GM19395 (cell line): ENCODE measurements at regions not wholly inside any gene's neighbourhood (a gene's known extent, or its start where the extent isn't known, plus 50 kb on each side); places are given as distances from the start of the nearest gene placed in this dataset.

Source experiments
- ATAC-seq: cut with Tn5 transposase; IDR thresholded peaks from one replicate; pipeline ENCODE4 v1.9.1; 2021; ENCODE audit warnings: mild to moderate bottlenecking, moderate library complexity; ENCODE audit not compliant: unreplicated experiment

DNA sequence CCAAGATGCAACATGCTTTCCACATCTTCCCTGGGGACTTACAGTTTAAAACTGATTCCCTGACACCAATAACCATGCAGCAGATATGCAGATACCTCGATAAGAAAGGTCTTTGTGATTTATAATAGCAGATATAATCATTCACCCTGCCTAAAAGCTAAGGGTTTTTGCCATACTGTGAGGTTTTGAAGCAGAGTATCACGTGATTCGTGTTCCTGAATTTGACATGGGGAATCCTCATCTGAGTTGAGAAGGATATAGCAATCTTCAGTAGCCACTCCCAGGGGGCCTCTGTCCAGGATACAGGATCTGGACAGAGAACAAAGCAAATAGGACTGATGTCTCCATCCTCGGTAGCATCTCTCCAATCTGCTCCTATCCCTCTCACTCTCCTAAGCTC lies 79.1 kb upstream of the SDK2 start:
- no peak for ATAC-seq

DNA sequence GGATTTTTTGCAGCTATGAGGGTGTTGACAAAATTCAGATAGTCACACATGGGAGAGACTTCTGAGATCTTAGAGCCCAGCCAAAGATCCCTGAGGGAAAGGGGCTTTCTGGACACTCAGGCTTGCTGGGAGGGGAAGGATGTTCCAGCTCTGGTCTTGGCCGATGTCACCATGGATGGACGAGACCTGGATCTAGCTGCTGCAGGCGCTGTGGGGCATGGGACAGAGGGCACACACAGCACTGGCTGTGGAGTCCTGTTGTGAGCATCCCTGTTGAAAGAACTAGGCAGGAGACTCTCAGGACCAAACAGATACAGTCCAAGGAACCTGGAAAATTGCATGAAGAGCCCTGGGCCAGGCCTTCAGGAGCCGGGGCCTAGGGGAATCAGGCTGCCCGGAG lies 80.1 kb upstream of the SDK2 start:
- ATAC-seq, result no peak

DNA sequence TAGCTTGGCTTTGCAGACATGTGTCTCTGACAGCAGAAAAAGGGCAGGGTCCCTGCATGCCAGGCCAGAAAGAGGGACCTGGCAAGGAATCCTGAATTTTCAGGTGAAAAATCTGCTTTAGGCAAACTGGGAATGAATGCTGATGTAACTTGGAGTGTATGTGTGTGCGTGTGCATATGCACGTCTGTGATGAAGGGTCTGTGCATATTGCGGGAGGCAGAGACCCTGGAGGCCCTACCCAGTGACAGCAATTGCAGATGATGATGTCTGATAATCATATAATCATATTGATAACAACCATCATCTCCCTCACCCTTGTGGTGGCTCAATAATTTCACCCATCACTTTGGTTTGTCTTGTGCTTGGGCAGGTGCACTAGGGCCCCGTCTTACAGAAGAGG lies 80.7 kb upstream of the SDK2 start:
- no peak for ATAC-seq

DNA sequence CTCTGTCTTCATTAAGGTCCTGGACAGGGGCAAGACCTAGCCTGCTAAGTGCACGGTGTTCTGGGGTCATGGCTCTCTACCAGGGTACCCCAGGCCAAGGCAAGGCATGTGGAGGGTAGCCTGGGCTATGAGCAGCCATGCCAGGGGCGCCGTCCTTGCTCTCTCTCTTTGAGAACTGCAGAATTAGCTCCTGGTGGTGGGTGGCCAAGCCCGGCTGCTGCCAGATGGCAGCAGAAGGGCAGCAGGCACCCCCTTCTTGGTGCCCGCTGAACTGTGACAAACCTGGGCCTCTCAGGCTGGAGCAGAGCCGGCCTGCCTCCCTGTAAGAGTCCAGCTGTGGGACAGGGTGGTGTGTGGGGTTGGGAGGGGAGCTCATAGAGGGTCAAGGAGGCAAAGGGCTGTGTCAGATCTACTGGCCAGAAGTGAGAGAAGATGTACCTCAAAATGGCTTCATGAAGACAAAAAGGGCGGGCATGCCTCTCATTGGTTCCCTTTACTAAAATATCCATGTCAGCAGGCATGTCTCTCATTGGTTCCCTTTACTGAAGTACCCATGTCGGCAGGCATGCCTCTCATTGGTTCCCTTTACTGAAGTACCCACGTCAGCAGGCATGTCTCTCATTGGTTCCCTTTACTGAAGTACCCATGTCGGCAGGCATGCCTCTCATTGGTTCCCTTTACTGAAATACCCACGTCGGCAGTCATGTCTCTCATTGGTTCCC lies 81.7 kb upstream of the SDK2 start:
- no peak for ATAC-seq

DNA sequence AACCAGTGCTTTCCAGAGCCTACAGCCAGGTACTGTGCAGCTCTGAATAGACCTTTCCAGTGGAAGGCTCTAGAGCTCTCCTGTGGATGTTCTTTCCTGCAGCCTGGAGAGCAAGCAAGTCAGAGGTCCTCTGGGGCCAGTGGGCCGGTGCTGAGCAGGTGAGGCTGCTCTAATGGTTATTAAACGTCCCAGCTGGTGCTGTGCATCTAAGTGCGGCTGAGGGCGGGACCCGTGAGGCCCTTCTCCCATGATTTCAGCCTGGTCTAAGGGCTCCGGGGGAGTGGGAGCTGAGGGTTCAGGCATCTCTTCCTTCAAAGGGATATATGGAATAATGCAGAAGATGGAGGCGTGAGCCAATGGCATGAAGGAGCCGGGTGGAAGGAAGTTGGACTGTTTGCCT lies 83.7 kb upstream of the SDK2 start:
- no peak for ATAC-seq

DNA sequence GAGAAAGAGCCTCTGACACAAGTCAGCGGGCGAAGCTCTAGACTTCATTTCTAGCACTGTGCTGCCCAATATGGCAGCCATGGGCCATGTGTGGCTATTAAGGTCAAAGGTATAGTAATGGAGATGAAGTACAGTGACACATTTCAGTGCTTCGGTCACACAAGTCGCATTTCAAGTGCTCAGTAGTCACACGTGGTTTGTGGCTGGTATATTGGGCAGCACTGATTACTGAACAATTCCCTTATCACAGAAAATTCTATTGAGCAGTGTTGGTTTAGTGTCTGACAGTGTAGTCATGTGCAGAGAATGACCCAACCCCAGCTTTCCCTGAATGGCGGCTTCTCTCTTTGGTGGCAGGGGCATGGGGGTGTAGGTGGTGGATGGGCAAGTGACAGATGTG lies 84.9 kb upstream of the SDK2 start:
- no peak for ATAC-seq

DNA sequence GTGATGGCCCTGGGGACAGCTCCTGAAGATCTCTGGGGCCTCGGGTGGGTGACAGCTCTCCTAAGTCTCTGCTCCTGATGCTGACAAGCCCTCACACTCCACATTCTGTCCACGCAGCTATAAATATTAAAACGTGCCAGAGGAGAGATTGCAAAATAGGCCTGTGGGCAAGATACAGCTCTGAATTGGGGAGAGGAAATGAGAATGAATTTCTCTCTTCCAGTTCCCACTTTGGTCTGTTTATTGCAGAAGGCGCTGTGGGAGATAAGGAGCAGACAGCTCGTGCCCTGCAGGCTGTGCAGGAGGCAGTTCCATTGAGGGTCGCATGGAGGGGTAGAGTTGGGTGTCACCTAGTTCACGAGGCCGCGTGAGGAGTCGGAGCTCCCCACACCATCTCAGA lies 87.5 kb upstream of the SDK2 start:
- ATAC-seq, result no peak

DNA sequence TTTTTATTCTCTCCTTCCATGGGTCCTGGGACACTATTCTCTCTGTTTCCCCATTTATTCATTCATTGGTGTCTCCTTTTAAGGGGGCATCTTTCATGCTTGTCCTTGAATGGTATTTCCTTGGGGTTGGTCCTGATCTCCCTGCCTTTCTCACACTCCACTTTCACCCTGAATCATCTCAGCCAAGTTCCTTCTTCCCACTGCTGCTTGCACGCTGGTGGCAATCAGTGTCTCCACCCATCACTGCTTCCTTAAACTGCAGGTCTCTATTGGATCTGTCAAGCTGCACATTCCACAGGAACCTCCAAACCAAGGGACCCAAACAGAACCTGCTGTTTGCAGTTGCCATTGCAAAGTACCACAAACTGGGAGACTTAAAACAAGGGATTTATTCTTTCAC lies 89.3 kb upstream of the SDK2 start:
- no peak for ATAC-seq

DNA sequence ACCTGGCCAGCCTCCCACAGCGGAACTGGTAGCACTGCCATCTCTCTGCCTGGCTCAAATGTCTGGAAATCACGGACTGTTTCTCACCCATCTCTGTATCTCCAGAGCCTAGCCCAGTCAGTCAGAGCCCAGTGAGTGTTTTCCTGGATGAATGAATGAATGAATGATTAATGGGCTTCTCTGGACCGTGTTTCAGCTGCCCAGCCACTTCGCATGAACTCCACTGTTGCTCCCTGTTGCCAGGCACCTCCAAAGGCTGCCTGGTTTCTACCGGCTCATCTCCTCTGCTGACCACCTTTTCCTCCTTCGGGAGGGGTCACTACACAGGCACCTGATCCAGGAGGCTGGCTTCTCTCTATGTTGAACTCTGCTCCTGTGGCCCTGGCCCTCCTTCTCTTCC lies 91.0 kb upstream of the SDK2 start:
- no peak for ATAC-seq

DNA sequence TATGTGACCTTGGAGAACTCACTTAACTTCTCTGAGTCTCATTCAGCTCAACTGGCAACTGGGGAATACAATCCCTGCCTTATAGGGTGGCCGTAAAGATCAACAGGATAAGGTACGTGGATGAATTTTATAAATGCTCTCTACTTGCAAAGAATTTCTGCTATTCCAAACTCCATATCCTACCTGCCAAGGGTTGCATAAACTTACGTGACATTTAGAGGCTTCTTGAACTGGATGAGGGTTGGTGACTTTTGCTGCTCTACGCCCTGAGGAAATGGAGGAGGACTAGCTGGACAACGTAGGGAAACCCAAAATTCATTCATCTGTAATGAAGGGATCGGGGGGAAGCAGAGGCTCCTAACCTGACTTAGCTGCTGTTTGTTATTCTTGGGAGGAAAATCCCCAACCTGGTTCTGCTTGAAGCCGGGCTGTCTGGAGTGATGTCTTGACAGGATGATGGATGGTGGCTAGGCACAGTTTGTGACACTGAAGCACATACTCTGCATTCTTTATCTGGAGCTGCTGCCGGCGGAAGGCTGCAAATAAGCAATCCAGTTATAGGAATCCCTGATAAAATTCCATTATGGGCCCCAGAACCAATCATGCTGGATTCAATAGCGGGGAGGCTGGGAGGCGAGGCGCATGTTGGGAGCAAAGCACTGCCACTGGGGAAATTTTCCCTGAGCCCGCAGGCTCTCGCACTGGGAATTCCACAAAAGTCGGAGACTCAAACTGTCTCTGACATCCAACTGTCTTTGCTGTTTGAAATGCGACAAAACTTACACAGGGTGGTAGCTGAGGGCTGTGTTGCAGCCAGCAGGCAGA lies 94.7 kb upstream of the SDK2 start:
- ATAC-seq, result no peak

DNA sequence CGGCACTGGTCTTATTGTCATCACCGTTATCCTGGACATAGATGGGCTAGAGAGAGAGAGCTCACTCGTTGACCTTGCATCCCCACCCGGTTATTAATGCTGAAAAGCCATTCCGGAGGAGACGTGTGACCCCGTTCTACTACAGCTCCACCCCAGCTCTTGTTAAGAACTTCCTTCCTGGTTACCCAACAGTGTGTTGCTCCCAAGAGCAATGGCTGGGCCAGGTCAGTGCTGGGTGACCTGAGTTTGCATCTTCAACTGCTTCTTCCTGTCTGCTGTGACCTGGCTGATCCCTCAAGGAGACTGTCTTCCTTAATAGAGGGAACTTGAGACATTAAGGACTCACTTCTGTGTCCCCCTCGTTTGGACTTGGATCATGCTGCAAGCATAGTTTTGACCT lies 96.1 kb upstream of the SDK2 start:
- no peak for ATAC-seq

DNA sequence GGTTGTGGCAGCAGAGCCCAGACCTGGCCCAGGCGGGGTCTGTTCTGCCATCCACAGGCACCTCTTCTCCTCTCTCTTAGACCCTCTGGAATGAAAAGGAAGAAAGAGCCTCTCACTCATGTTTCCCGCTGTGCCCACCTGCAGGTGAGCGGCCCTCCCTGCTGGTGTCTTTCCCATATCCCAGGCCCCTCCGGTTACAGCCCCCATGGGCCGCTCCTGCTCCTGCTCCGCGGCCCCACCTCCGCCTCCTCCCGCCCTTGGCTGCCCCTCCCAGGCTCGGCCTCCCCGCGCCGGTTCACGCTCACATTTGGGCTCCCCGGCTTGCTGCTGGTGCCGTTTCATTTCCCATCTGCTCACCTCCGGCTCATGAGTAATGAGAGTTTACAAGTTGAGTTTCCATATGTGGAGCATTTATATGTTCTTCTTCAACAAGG lies 98.7 kb upstream of the SDK2 start:
- ATAC-seq, result no peak

DNA sequence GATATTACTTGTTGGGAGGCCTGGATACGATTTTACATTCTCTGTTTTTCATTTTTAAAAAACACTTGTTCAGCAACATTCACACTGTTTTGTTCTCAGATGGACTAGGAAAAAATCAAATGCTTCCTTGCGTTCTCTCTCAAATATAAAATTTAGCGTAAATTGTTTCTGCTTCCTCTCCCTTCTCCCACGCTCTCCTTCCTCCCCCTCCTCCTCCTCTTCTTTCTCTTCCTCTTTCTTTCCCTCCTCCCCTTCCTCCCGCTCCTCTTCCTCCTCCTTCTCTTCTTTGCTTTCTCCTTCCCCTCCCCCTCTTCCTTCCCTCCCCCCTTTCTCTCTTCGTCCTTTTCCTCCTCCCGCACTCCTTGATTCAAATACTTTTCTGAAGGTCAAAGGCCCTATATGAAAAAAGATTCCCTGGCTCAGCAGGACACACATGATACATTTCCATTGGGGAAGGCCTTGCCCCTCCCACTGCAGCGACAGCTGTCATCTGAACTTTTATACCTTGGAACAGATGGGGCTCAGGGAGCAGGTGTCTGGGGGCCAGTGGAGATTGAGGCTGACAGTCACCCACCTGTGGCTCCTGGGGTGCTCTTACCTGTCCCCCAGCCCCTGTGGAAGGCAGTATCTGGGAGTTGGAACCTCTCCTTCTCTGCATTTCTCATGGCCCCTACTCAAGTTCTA lies 99.4 kb upstream of the SDK2 start:
- no peak for ATAC-seq

DNA sequence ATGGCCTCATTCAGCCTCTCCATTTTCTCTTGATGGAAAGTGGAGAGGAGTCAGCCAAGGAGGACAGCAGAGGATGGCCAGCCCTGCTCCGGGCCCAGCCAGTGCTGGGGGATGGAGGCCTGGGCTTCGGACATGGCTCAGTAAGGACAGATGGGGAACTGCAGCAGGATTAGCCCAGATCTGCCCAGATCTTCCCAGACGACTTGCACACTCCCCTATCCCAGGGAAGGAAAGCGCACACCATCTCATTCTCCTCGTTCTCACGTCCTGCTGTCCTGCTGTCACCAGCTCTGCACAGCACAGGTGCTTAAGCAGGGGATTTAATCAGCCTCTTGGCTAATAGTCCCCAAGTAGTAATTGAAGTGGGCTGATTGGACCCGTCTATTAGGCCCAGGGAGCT lies 100.2 kb upstream of the SDK2 start:
- no peak for ATAC-seq

DNA sequence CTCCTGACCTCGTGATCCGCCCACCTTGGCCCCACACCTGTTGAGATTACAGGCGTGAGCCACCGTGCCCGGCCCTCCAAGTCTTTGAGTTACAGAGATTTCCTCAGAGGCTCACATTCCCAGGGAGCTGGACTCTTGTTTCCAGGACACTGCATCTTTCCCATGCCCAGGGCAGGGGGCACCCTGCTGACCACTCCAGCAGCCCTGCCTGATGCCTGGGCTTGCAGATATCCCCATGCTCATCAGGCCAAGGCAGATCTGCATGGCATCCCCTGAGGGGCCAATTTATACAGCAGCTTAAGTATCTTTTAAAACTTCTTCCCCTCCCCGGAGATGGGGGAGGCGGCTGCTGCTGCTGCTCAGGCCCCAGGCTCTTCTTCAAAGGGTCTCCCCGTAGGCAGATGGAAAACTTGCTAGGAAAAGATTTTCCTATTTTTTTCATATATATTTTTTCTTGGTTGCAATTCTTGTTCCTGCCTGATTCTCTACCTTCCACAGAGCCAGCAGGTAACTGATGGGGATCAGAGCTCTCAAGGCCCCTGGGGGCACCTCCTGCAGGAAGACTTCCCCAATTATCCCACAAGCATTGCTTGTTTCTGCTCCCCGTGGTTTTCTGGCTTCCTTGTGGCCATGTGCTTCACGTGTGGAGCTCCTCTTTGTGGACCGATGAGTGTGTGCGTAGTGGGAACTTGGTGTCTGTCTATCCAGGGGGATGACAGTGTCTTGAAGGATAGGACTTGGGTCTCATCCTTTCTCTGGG lies 102.2 kb upstream of the SDK2 start:
- ATAC-seq, result no peak

DNA sequence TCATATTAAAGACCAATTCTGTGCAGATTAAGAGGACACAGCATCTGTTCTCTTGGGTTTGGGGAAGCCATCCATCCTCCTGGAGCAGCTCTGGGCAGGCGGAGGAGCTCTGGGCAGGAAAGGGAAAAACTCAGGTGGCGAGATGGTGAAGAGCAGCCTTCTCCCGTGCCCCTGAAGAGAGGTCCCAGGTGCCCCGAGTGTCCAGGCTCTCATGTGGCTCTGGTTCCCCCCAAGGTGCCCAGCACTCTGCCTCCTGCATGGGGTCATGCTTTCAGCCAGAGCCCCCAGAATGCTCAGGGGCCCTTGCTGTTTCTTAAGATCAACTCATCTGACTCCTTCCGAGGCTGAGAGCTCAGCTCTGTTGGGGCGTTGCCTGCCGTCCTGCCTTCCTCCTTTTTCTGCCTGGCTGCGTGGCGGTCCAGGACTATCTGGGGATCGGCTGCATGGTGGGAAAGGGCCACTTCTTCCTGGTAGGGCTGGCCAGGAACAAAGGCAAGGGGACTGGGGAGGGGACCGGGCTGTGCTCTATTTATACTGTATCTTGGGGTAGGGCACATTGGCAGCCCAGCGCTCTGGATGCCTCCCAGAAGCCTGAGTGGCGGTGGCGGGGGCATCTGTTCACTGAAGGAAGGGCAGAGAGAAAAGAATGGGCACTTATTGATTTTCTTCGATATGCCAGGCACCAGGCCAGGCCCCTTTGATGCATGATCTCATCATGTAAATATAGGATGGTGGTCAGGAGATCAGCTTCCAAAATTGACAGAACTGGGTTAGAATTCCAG lies 103.2 kb upstream of the SDK2 start:
- no peak for ATAC-seq

DNA sequence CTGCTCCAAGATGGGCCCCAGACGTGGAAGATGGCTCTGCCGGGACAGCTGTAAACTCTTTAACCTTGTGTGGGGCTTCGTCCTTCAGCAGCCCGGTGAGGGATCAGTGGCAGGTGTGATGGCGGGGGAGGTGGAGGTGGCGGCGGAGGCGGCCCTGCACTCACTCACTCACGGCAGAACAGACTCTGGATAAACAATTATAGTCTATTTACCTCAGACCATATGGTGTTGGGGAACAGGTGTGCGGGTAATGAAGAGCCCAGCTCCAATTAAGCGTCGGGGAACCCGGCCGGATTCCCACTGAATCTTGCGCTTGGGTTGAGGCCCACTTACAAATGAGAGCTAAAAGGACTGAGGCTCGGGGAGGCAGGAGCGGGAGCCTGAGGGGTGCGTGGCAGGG lies 104.3 kb upstream of the SDK2 start:
- no peak for ATAC-seq

DNA sequence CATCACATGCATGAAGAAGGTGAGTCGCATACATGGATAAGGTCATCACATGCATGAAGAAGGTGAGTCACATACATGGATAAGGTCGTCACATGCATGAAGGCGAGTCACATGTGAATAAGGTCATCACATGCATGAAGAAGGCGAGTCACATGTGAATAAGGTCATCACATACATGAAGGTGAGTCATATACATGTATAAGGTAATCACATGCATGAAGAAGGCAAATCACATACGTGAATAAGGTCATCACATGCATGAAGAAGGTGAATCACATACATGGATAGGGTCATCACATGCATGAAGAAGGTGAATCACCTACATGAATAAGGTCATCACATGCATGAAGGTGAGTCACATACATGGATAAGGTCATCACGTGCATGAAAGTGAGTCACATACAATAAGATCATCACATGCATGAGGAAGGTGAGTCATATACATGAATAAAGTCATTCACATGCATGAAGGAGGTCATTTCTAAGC lies 105.1 kb upstream of the SDK2 start:
- no peak for ATAC-seq

DNA sequence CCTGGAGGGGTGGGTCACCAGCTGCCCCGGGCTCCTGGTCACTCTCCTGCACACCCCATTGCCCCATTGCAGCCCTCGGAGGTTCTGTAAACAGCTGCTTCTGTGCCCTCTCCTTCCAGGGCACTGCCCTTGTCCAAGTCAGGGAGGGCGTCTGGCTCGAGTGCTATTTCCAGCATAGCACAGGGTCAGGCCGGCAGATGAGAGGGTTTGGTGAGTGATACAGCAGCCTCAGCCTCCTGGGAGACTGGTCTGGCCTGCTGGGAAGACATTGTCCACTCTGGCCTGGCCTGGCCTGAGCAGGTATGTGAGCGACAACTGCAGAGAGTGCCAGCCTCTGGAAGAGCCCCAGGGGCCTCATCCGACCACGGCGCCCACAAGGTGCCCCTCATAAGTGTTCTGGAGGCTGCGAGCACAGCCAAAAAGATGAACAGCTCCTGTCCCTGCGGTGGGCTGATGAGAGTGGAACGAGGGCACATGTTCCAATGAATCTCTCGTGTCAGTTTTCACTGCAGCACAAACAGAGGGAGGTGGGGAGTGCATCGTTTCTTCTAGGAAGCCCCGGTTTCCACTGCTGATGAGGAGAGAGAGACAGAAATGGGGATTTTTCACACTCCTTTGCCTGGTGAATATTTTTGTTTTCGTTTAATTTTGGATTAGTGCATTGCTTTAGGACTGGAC lies 105.8 kb upstream of the SDK2 start:
- ATAC-seq, result no peak

DNA sequence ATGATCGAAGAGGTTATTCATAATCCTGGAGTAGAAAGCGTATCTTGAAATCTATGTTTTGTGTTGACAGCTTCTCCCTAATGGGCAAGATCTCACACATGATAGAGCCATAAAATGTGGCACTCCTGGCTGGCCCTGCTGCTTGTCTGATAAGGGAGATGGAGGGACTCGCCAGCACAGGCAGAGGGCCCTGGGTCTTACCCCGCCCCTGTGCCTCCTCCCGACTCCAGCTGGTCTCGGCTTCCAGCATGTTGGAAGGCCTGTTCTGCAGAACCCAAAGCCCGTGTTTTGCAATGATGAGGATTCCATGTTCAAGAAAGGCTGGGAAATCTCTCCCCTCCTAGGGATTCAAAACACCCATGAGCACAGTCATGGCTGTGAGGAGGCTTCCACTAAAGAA lies 106.7 kb upstream of the SDK2 start:
- ATAC-seq, result no peak
